ENCODE measurements at regions not wholly inside any gene's neighbourhood (a gene's known extent, or its start where the extent isn't known, plus 50 kb on each side); places are given as distances from the start of the nearest gene placed in this dataset.

DNA sequence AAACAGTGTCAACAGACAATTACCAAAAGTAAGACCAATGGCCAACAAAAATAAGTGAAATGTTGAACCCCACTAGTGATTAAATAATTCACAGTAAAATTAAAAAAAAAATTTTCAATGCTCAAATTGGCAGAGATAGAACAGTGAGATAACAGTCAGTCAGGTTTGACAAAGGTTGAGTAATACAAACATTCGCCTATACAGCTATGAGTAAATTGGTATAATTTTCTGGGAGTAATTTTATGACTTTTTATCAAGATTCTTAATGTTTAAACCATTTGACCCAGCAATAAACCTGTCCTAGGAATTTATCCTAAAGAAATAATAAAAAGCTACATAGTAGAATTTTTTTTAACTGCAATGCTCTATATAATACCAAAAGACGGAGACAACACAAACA, 64.9 kb upstream of the SHH start:
- TF ChIP-seq, protein P1, sequence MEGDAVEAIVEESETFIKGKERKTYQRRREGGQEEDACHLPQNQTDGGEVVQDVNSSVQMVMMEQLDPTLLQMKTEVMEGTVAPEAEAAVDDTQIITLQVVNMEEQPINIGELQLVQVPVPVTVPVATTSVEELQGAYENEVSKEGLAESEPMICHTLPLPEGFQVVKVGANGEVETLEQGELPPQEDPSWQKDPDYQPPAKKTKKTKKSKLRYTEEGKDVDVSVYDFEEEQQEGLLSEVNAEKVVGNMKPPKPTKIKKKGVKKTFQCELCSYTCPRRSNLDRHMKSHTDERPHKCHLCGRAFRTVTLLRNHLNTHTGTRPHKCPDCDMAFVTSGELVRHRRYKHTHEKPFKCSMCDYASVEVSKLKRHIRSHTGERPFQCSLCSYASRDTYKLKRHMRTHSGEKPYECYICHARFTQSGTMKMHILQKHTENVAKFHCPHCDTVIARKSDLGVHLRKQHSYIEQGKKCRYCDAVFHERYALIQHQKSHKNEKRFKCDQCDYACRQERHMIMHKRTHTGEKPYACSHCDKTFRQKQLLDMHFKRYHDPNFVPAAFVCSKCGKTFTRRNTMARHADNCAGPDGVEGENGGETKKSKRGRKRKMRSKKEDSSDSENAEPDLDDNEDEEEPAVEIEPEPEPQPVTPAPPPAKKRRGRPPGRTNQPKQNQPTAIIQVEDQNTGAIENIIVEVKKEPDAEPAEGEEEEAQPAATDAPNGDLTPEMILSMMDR (IDR thresholded peaks at IDR 0.05), result no peak
- no peaks in the 10 kb centered on the region for H3K36me3 ChIP-seq
- H3K4me3 ChIP-seq, result no peak overlapping the region
- H3K27me3 ChIP-seq, result no peaks in the 10 kb centered on the region
- no peak overlapping the region for H3K27ac ChIP-seq
- H3K9me3 ChIP-seq, result no peaks in the 10 kb centered on the region
- ATAC-seq (no peak), DNase-seq (no peak)
- H3K4me1 ChIP-seq, result no peaks in the 10 kb centered on the region
- intact Hi-C loops (cut with DNase I), result no loop called here

DNA sequence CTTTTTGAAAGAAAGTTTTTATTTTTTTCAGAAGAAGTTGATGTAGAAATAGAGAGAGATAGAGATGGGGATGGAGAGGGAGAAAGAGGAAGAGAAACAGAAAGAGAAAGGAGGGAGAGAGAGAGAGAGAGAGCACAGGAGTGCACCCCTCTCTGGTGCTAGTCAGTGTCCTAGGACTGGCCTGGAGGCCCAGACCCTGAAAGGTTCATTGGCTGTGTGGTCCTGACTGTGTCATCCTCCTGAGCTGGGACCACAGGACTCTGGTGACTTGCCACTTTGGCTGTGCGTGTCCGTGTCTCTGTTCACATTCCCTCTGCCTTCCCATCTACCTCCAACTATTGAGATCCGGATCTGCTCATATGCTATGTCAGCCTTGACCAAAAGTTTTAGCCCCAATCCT, 62.1 kb upstream of the SHH start:
- Histone ChIP-seq H3K27ac (no peak overlapping the region), H3K27me3 (no peaks in the 10 kb centered on the region), H3K4me1 (no peaks in the 10 kb centered on the region), H3K4me3 (no peak overlapping the region), H3K36me3 (no peaks in the 10 kb centered on the region), H3K9me3 (no peaks in the 10 kb centered on the region)
- ATAC-seq (no peak), DNase-seq (no peak)
- intact Hi-C loops (cut with DNase I), result no loop called here
- TF ChIP-seq, protein P1 (IDR thresholded peaks at IDR 0.05), result no peak

DNA sequence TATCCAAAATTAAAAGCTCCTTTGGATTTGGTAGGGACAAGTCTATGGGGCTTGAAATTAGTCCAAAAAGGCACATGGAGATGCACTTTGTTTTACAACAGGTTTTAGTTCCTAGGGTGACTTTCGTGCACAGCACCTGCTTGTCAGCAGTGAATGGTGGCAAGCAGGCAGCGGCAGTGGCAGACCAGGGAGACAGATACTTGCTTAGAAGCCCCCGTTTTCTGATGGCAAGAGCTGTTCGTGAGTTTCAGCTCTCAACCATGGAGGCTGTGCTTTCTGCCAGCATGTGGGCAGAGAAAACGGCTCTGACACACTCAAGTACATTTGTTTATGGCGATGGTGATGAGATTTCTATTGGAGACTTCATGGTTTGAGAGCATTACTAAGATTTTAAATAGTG, 61.7 kb upstream of the SHH start:
- Histone ChIP-seq H3K27me3 (no peaks in the 10 kb centered on the region), H3K4me1 (no peaks in the 10 kb centered on the region), H3K36me3 (no peaks in the 10 kb centered on the region), H3K4me3 (no peak overlapping the region), H3K27ac (no peak overlapping the region), H3K9me3 (no peaks in the 10 kb centered on the region)
- no peak for ATAC-seq
- intact Hi-C loops (cut with DNase I), result no loop called here
- TF ChIP-seq, protein P1 (IDR thresholded peaks at IDR 0.05), result no peak
- no peak for DNase-seq

DNA sequence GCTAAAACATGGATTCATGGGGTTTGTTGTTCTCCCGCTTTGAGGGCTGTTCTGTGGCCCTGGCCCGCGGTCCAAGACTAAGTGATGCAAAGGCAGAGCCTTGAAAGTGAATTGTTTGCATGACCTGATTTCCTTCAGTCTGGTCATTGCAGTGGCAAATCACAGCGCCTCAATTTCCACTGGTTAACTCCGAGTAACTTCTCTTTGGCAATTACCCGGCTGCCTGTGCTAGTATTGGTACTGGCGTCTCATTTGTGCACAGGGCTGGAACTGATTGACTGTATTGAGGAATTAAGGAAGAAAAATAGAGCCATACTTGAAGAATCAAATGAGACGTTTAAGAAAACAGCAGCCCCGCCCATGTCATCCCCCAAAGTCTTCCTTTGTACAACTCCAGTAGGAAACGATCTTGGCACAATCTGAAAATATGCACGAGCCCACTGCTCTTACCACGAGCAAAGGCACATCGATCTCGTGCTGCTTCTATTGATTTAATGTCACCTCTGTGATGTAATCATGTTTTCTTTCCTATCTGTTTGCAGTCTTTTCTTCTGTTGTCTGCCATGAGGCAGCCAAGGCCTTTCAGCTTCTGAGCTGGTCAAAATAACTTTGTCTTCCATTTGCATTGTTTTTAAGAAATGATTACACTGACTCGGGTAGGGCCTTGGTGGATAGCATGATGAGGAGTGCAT, 60.6 kb upstream of the SHH start:
- TF ChIP-seq, protein P1 (IDR thresholded peaks at IDR 0.05), result no peak
- Histone ChIP-seq H3K27ac (no peak overlapping the region), H3K27me3 (no peaks in the 10 kb centered on the region), H3K36me3 (no peaks in the 10 kb centered on the region), H3K4me3 (no peak overlapping the region), H3K4me1 (no peaks in the 10 kb centered on the region), H3K9me3 (no peaks in the 10 kb centered on the region)
- DNase-seq (no peak), ATAC-seq (no peak)
- intact Hi-C loops (cut with DNase I), result no loop called here

DNA sequence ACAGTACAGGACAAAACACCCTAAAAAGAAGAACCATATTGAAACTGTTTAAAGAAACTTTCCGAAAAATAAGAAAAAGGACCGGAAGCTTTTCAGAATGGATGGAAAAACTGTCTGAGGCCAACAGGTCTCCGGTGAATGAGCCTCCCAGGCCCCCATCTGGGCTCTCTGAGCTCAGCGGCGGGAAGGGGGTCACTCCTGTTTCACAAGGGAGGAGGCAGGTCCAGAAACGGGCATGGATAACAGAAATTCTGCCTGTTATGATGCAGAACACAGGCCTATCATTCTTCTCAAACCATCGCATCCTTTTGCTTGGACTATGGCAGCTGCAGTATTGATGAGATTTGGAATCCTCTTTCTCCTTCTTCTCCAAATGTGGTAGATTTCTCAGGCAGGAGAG, 58.9 kb upstream of the SHH start:
- no peaks in the 10 kb centered on the region for H3K36me3 ChIP-seq
- TF ChIP-seq, protein P1 (IDR thresholded peaks at IDR 0.05), result no peak
- H3K4me3 ChIP-seq, result no peak overlapping the region
- intact Hi-C loops (cut with DNase I), result no loop called here
- DNase-seq (no peak), ATAC-seq (no peak)
- no peaks in the 10 kb centered on the region for H3K9me3 ChIP-seq
- no peak overlapping the region for H3K27ac ChIP-seq
- H3K4me1 ChIP-seq, result no peaks in the 10 kb centered on the region
- H3K27me3 ChIP-seq, result peaks cover 0 to 2% of the 10 kb centered on the region in 2 donors

Data from left lung (tissue), 4 donors.